CD14-positive monocyte (primary cell): ENCODE measurements at regions not wholly inside any gene's neighbourhood (a gene's known extent, or its start where the extent isn't known, plus 50 kb on each side); places are given as distances from the start of the nearest gene placed in this dataset.

Experiments
- DNase-seq, 3 donors: peaks; one replicate each; pipeline ENCODE4 v3.0.0-alpha.2; 2011 to 2022
- H2AFZ ChIP-seq: 2 replicates; pipeline ENCODE4 v1.6.0; 2012; ENCODE audit warnings: mild to moderate bottlenecking, low read depth, low read length, inconsistent platforms; ENCODE audit not compliant: insufficient read depth, poor library complexity, severe bottlenecking
- H3K27ac ChIP-seq, 2 donors: 1 replicate in 1 of 2; 2 replicates in 1 of 2; pipeline ENCODE4 v1.5.1; 2012 to 2013; ENCODE audit warnings: low read length in 2 of 2, control low read depth in 1 of 2, inconsistent platforms in 1 of 2, low read depth in 1 of 2, mild to moderate bottlenecking in 1 of 2
- H3K27me3 ChIP-seq, 2 donors: one replicate each; pipeline versions ENCODE4 v1.6.0 to v1.6.1; 2011 to 2013; ENCODE audit warnings: low read length in 2 of 2; ENCODE audit not compliant: control insufficient read depth in 2 of 2, insufficient read depth in 2 of 2
- H3K36me3 ChIP-seq, 2 donors: replicated peaks in 1 of 2; 1 replicate in 1 of 2; 2 replicates in 1 of 2; pipeline versions ENCODE4 v1.5.1 to v1.6.1; 2012 to 2013; ENCODE audit warnings: low read length in 2 of 2, control low read depth in 1 of 2, inconsistent platforms in 1 of 2, mild to moderate bottlenecking in 1 of 2; ENCODE audit not compliant: insufficient read depth in 2 of 2, control insufficient read depth in 1 of 2
- H3K4me1 ChIP-seq, 2 donors: 1 replicate in 1 of 2; 2 replicates in 1 of 2; pipeline versions ENCODE4 v1.5.1 to v1.6.1; 2012 to 2013; ENCODE audit warnings: low read length in 2 of 2, control low read depth in 1 of 2, inconsistent platforms in 1 of 2, mild to moderate bottlenecking in 1 of 2, moderate library complexity in 1 of 2; ENCODE audit not compliant: insufficient read depth in 2 of 2, control insufficient read depth in 1 of 2
- H3K4me2 ChIP-seq: replicated peaks from 2 replicates; pipeline ENCODE3; 2012; ENCODE audit warnings: low read length, moderate library complexity, mild to moderate bottlenecking; ENCODE audit not compliant: poor library complexity, severe bottlenecking; ENCODE audit errors: extremely low read depth
- H3K4me3 ChIP-seq, 3 experiments: fragments of 200-600 bp in 1 of 3; sonication (generic) in 1 of 3; replicated peaks in 1 of 3; 1 replicate in 2 of 3; 2 replicates in 1 of 3; pipeline ENCODE4 v1.5.1; 2011 to 2013; ENCODE audit warnings: low read length in 3 of 3, mild to moderate bottlenecking in 3 of 3, control low read depth in 2 of 3, low read depth in 2 of 3, inconsistent platforms in 1 of 3, moderate library complexity in 1 of 3
- H3K79me2 ChIP-seq: 2 replicates; pipeline ENCODE4 v1.6.0; 2012; ENCODE audit warnings: mild to moderate bottlenecking, control low read depth, inconsistent platforms, low read length, moderate library complexity; ENCODE audit not compliant: insufficient read depth
- H3K9ac ChIP-seq: 2 replicates; pipeline ENCODE4 v1.6.0; 2017; ENCODE audit warnings: low read length, mild to moderate bottlenecking; ENCODE audit not compliant: insufficient read depth, poor library complexity, severe bottlenecking
- H3K9me3 ChIP-seq, 2 donors: replicated peaks in 1 of 2; 1 replicate in 1 of 2; 2 replicates in 1 of 2; pipeline versions ENCODE4 v1.5.1 to v1.6.1; 2012 to 2013; ENCODE audit warnings: low read length in 2 of 2, control low read depth in 1 of 2; ENCODE audit not compliant: control insufficient read depth in 1 of 2, insufficient read depth in 1 of 2
- H4K20me1 ChIP-seq: 2 replicates; pipeline ENCODE4 v1.6.0; 2012; ENCODE audit warnings: mild to moderate bottlenecking, low read length, control low read depth, moderate library complexity; ENCODE audit not compliant: insufficient read depth
- H3K27ac Mint-ChIP-seq, 7 donors: one replicate each; pipeline ENCODE4 v1.8.0; 2020; ENCODE audit warnings: mild to moderate bottlenecking in 7 of 7, mixed read lengths in 7 of 7, moderate library complexity in 6 of 7, inconsistent platforms in 2 of 7
- H3K27me3 Mint-ChIP-seq, 3 donors: one replicate each; pipeline ENCODE4 v1.8.0; 2021 to 2022; ENCODE audit warnings: low read depth in 3 of 3, mild to moderate bottlenecking in 3 of 3, mixed read lengths in 3 of 3, moderate library complexity in 3 of 3, inconsistent platforms in 1 of 3
- H3K36me3 Mint-ChIP-seq, 2 donors: one replicate each; pipeline ENCODE4 v1.8.0; 2020; ENCODE audit warnings: mixed read lengths in 2 of 2, inconsistent platforms in 1 of 2, mild to moderate bottlenecking in 1 of 2
- H3K4me1 Mint-ChIP-seq: one replicate; pipeline ENCODE4 v1.8.0; 2020; ENCODE audit warnings: mild to moderate bottlenecking, mixed read lengths
- H3K4me3 Mint-ChIP-seq, 2 donors: one replicate each; pipeline ENCODE4 v1.8.0; 2020; ENCODE audit warnings: mild to moderate bottlenecking in 2 of 2, mixed read lengths in 2 of 2, moderate library complexity in 1 of 2
- H3K9me3 Mint-ChIP-seq, 7 donors: one replicate each; pipeline ENCODE4 v1.8.0; 2020 to 2022; ENCODE audit warnings: mixed read lengths in 7 of 7, mild to moderate bottlenecking in 6 of 7, moderate library complexity in 6 of 7, inconsistent platforms in 2 of 7
- CTCF ChIP-seq: fragments of 200-600 bp; IDR thresholded peaks from one replicate; pipeline ENCODE4 v1.8.0; 2022; ENCODE audit warnings: antibody characterized with exemption, mild to moderate bottlenecking
- WGBS: methylation state at CpG from one replicate; pipeline ENCODE4 v1.1.5; 2013; ENCODE audit warnings: missing lambda C conversion rate; ENCODE audit not compliant: insufficient coverage; 5-methylcytosine and 5-hydroxymethylcytosine counted together
- intact Hi-C, 2 donors: fragments of 100-400 bp; cut with micrococcal nuclease; formaldehyde crosslinking; loops; one replicate each; pipeline versions ENCODE4 v1.15.0 to v1.15.1; 2023

DNA sequence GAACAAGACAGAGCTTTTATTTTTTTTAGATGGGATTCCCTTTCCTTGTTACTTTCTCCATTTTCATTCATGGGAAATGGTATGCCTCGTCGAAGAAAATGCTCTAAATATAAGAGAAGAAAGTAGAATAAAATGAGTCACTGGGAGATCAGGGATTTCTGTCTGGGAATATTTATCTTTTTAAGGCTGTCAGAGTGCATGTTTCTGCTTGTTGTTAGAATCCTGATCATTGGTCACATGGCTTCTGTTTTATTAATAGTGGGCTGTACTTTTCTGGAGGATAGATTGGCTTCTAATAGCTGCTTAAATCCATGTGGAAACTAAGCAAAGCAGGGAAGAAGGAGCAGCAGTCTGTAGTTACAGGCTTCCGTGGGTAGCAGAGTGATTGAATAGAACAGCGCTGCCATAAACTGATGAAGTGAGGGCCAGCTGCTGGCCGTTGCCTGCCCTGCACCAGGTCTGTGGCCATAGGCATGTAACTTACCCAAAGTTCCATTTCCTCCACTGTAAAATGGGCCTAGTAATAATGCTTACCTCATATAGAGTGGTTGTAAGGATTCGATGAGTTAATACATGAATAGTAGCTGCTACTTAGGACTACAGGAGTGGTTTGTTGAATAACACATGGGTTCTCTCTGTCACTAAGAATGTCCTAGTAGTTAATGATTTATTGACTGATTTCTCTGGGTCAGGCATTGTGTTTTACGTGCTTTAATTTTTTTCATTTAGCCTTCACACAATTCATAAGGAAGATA lies 289.9 kb downstream of the SATB1 start:
- no peaks in the 10 kb centered on the region for H3K4me1 ChIP-seq
- no peak overlapping the region for H3K9ac ChIP-seq
- Mint-ChIP-seq H3K4me1 (peaks cover 2% of the 10 kb centered on the region), H3K27ac (no peak overlapping the region), H3K4me3 (no peak overlapping the region), H3K9me3 (peaks cover 0 to 2% (median 0%) of the 10 kb centered on the region in 7 donors), H3K36me3 (no peaks in the 10 kb centered on the region), H3K27me3 (no peaks in the 10 kb centered on the region)
- no peak overlapping the region for H2AFZ ChIP-seq
- TF ChIP-seq CTCF, result no peak
- H3K27me3 ChIP-seq, result no peaks in the 10 kb centered on the region
- H3K4me3 ChIP-seq, result no peak overlapping the region
- no peaks in the 10 kb centered on the region for H3K9me3 ChIP-seq
- DNase-seq, result no peak
- no peak overlapping the region for H3K4me2 ChIP-seq
- no peak overlapping the region for H3K27ac ChIP-seq
- no peaks in the 10 kb centered on the region for H4K20me1 ChIP-seq
- H3K79me2 ChIP-seq, result no peaks in the 10 kb centered on the region
- WGBS, result 100% methylated on average over 1 of the region's 7 CpGs
- no peaks in the 10 kb centered on the region for H3K36me3 ChIP-seq
- intact Hi-C loops, result no loop called here

DNA sequence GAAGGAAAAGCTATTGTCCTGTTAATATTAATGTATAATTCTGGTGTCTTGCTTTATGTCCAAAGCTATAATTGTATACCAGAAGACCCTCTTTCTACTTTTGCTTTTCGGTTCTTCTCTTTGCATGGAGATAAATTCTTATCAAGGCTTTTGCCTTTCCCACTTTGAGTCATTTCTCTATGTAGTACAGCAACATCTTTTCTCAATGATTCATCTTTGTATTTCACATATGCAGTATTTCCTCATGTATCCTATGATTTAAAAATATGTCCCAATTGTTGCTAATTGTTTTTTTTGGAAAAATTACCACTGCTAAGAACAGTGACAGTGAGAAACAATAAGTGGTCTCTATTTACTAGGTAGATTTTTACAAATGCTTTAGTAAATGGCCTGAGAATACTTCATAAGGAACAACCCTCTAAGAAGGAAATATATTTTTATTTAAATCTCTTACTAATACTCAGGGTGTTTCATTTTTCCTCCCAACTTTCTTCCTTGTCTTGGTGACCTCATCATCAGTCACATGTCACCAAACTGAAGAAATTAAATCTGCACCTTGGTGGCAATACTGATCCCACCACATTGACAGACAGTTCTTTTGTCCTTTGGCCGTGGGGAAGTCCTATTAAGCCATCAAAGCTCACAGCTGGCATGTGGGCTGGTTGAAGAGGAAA lies 290.6 kb downstream of the SATB1 start:
- H3K4me3 Mint-ChIP-seq, result no peak overlapping the region
- no peaks in the 10 kb centered on the region for H3K36me3 ChIP-seq
- no CpG with 5 or more reads among the region's 2 CpGs for WGBS
- no peak overlapping the region for H3K27ac Mint-ChIP-seq
- no peak overlapping the region for H3K4me2 ChIP-seq
- H3K27me3 Mint-ChIP-seq, result no peaks in the 10 kb centered on the region
- no peaks in the 10 kb centered on the region for H3K27me3 ChIP-seq
- DNase-seq, result no peak
- H3K9ac ChIP-seq, result no peak overlapping the region
- no peaks in the 10 kb centered on the region for H3K9me3 ChIP-seq
- H3K4me3 ChIP-seq, result no peak overlapping the region
- H3K27ac ChIP-seq, result no peak overlapping the region
- no peak overlapping the region for H2AFZ ChIP-seq
- H3K4me1 Mint-ChIP-seq, result peaks cover 2% of the 10 kb centered on the region
- TF ChIP-seq CTCF, result no peak
- intact Hi-C loops, result no loop called here
- peaks cover 0 to 2% (median 0%) of the 10 kb centered on the region in 7 donors for H3K9me3 Mint-ChIP-seq
- no peaks in the 10 kb centered on the region for H3K36me3 Mint-ChIP-seq
- no peaks in the 10 kb centered on the region for H3K4me1 ChIP-seq
- no peaks in the 10 kb centered on the region for H3K79me2 ChIP-seq
- no peaks in the 10 kb centered on the region for H4K20me1 ChIP-seq
